IPS-18a (cell line): ENCODE measurements at regions not wholly inside any gene's neighbourhood (a gene's known extent, or its start where the extent isn't known, plus 50 kb on each side); places are given as distances from the start of the nearest gene placed in this dataset.

Experiments used
- H3K27ac ChIP-seq: one replicate; pipeline ENCODE4 v1.5.1; 2013; ENCODE audit warnings: low read length
- H3K27me3 ChIP-seq: one replicate; pipeline ENCODE4 v1.6.1; 2013; ENCODE audit warnings: mild to moderate bottlenecking, low read length; ENCODE audit not compliant: control insufficient read depth, insufficient read depth
- H3K36me3 ChIP-seq: one replicate; pipeline ENCODE4 v1.6.1; 2013; ENCODE audit warnings: low read depth, low read length; ENCODE audit not compliant: control insufficient read depth
- H3K4me1 ChIP-seq: one replicate; pipeline ENCODE4 v1.6.1; 2013; ENCODE audit warnings: low read depth, low read length; ENCODE audit not compliant: control insufficient read depth
- H3K4me3 ChIP-seq: one replicate; pipeline ENCODE4 v1.5.1; 2013; ENCODE audit warnings: low read length
- H3K9ac ChIP-seq: one replicate; pipeline ENCODE4 v1.6.1; 2013; ENCODE audit warnings: mild to moderate bottlenecking, low read length, moderate library complexity
- H3K9me3 ChIP-seq: one replicate; pipeline ENCODE4 v1.6.1; 2013; ENCODE audit warnings: low read depth, low read length; ENCODE audit not compliant: control insufficient read depth

GRCh38 chr10:128605180-128605579 lies 479.0 kb upstream of the MKI67 start:
- H3K9ac ChIP-seq: no peak overlapping the region

DNA sequence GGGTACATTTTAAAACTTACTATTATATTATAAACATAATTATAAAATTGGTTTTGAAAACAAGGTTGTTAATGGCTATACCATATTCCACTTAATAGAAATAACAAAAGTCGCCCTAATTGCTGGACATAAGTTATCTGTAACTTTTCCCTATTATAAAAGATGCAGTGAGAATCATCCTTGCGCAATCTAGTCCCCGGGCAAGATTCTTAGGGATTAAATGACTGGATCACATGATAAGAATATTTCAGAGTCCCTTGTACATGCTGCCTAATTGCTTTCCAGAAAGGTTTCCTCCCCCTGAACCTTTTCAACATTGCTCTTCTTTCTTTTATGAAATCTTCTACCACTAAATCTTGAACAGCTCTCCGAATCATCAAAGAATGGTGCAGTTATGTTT lies 479.8 kb upstream of the MKI67 start:
- no peaks in the 10 kb centered on the region for H3K27me3 ChIP-seq
- no peak overlapping the region for H3K27ac ChIP-seq
- H3K4me3 ChIP-seq: no peak overlapping the region
- H3K36me3 ChIP-seq: no peaks in the 10 kb centered on the region
- no peak overlapping the region for H3K9ac ChIP-seq
- H3K9me3 ChIP-seq: no peaks in the 10 kb centered on the region
- H3K4me1 ChIP-seq: no peaks in the 10 kb centered on the region

More at GRCh38 chr10:128605180-128605579, 479.0 kb upstream of the MKI67 start:
- no peaks in the 10 kb centered on the region for H3K4me1 ChIP-seq
- no peaks in the 10 kb centered on the region for H3K9me3 ChIP-seq
- H3K36me3 ChIP-seq: no peaks in the 10 kb centered on the region
- H3K4me3 ChIP-seq: no peak overlapping the region
- H3K27ac ChIP-seq: no peak overlapping the region
- H3K27me3 ChIP-seq: no peaks in the 10 kb centered on the region

- H3K9me3 ChIP-seq: no peaks in the 10 kb centered on the region
- H3K27me3 ChIP-seq: no peaks in the 10 kb centered on the region
- H3K4me3 ChIP-seq: no peak overlapping the region
- H3K9ac ChIP-seq: no peak overlapping the region
- H3K4me1 ChIP-seq: no peaks in the 10 kb centered on the region
- H3K27ac ChIP-seq: no peak overlapping the region
- H3K36me3 ChIP-seq: no peaks in the 10 kb centered on the region
Observed at GRCh38 chr10:128608791-128609190, 482.6 kb upstream of the MKI67 start.

DNA sequence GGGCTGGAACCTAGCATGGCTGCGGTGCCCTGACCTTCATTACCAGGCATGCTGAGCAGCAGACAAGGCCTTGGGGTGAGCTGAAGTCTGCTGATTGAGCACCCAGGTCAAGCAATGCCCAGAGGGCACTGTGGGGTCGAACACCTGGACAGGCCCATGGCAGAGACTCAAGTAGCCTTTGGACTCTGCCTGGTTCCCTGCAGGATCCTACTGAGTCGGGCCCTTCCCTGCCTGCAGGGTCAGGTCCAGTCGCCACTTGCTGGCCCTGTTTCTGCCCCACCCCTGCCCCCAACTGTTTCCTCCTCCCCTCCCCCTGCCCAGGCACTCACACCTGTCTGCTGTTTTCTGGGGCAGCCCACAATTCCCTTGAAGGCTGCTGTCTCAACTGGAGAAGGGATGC lies 483.2 kb upstream of the MKI67 start:
- Histone ChIP-seq H3K4me3 (no peak overlapping the region), H3K9ac (no peak overlapping the region), H3K36me3 (no peaks in the 10 kb centered on the region), H3K4me1 (no peaks in the 10 kb centered on the region), H3K27me3 (no peaks in the 10 kb centered on the region), H3K27ac (no peak overlapping the region), H3K9me3 (no peaks in the 10 kb centered on the region)

GRCh38 chr10:128610113-128610512 lies 483.9 kb upstream of the MKI67 start:
- H3K4me3 ChIP-seq: no peak overlapping the region
- no peaks in the 10 kb centered on the region for H3K9me3 ChIP-seq
- no peaks in the 10 kb centered on the region for H3K36me3 ChIP-seq
- H3K27me3 ChIP-seq: no peaks in the 10 kb centered on the region
- H3K27ac ChIP-seq: no peak overlapping the region
- H3K9ac ChIP-seq: no peak overlapping the region
- H3K4me1 ChIP-seq: no peaks in the 10 kb centered on the region

- H3K9me3 ChIP-seq: no peaks in the 10 kb centered on the region
- H3K9ac ChIP-seq: no peak overlapping the region
- H3K4me1 ChIP-seq: no peaks in the 10 kb centered on the region
- no peaks in the 10 kb centered on the region for H3K27me3 ChIP-seq
- H3K27ac ChIP-seq: no peak overlapping the region
- H3K36me3 ChIP-seq: no peaks in the 10 kb centered on the region
- H3K4me3 ChIP-seq: no peak overlapping the region
Observed at GRCh38 chr10:128612195-128612594, 486.0 kb upstream of the MKI67 start.

DNA sequence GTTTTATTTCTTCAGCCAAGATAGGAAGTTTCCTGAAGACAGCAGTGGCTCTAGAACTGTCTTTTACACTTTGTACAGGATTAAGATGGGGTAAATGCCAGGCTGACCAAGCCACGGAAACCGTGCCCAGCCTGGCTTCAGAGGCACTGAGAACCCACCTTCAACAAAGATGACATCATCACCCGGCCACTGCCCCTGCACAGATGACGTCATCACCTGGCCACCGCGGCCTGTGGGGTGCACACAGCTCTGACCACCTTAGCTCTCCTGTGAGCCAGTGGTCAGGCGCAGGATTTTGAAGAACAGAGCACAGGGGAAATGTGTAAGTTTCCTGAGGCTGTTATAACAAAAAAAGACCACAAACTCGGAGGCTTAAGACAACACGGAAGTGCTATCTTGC lies 486.4 kb upstream of the MKI67 start:
- Histone ChIP-seq H3K4me3 (no peak overlapping the region), H3K9me3 (no peaks in the 10 kb centered on the region), H3K4me1 (no peaks in the 10 kb centered on the region), H3K27me3 (no peaks in the 10 kb centered on the region), H3K36me3 (no peaks in the 10 kb centered on the region), H3K27ac (no peak overlapping the region), H3K9ac (no peak overlapping the region)

GRCh38 chr10:128614016-128614605 lies 487.9 kb upstream of the MKI67 start:
- Histone ChIP-seq H3K9ac (no peak overlapping the region), H3K4me1 (no peaks in the 10 kb centered on the region), H3K4me3 (no peak overlapping the region), H3K36me3 (no peaks in the 10 kb centered on the region), H3K27ac (no peak overlapping the region), H3K27me3 (no peaks in the 10 kb centered on the region), H3K9me3 (no peaks in the 10 kb centered on the region)

- H3K4me3 ChIP-seq: no peak overlapping the region
Observed at GRCh38 chr10:128614802-128615553, 488.8 kb upstream of the MKI67 start.

DNA sequence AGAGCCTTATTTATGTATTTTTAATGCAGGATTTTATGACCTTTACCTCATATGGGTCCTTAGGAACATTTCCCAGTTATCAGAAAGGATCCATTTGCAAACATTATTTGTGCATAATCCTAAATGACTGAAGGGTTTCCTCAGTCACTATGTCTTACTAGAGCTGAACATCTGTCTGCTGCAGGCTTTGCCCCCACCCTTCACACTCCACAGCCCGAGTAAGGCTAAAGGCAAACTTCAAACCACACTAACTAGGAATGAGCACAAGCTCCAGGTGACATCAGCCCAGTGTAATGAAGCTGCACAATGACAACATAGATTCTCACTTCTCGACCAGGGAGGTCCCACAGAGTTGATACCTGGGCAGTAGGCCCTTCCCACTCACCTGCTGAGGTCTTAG lies 491.3 kb upstream of the MKI67 start:
- H3K4me1 ChIP-seq: no peaks in the 10 kb centered on the region
- H3K27me3 ChIP-seq: no peaks in the 10 kb centered on the region
- H3K9me3 ChIP-seq: no peaks in the 10 kb centered on the region
- H3K9ac ChIP-seq: no peak overlapping the region
- H3K27ac ChIP-seq: no peak overlapping the region
- H3K4me3 ChIP-seq: no peak overlapping the region
- H3K36me3 ChIP-seq: no peaks in the 10 kb centered on the region

More at GRCh38 chr10:128614802-128615553, 488.8 kb upstream of the MKI67 start:
- H3K4me1 ChIP-seq: no peaks in the 10 kb centered on the region
- no peaks in the 10 kb centered on the region for H3K36me3 ChIP-seq
- H3K9me3 ChIP-seq: no peaks in the 10 kb centered on the region
- no peak overlapping the region for H3K27ac ChIP-seq
- H3K27me3 ChIP-seq: no peaks in the 10 kb centered on the region
- no peak overlapping the region for H3K9ac ChIP-seq

DNA sequence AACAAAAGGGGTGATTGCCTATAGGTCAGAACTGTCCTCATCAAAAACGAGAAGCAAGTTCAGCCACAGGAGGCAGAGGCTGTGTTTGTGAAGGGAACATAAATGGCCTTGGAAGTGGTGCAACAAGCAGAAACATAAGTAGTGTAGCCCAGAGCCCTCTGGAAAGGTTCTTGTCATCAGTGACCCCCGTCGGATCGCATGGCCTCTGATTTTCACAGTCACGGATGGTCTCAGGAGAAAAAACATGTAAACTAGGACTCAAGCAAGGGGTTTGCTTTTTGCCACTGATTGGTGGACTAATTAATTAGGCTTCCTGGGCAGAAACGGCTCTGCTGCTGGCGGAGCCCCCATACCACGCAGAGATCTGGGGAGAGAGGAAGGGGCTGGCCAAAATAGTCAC lies 496.5 kb upstream of the MKI67 start:
- Histone ChIP-seq H3K4me3 (no peak overlapping the region), H3K27me3 (no peaks in the 10 kb centered on the region), H3K27ac (no peak overlapping the region), H3K4me1 (peaks cover 15% of the 10 kb centered on the region), H3K9ac (no peak overlapping the region), H3K9me3 (no peaks in the 10 kb centered on the region), H3K36me3 (no peaks in the 10 kb centered on the region)

DNA sequence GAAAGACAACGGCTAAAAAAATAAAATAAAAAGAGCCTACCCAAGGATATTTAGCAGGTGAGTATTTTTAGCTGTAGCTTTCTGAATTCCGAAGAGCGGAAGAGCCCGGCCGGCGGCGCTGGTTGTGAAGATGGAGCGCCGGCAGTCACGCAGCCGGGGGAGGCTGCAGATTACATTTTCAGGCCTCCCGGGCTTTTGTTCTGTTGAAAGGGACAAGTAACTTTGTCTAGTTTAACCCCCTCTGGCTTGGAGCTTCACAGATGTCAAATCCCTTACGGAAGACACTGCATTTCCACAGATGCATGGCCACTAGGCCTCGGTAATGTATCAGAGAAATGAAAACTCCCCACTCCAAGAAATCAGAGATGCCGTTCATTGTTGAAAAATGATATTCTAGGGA lies 497.6 kb upstream of the MKI67 start:
- peaks cover 21% of the 10 kb centered on the region for H3K4me1 ChIP-seq
- no peak overlapping the region for H3K4me3 ChIP-seq
- no peak overlapping the region for H3K9ac ChIP-seq
- no peak overlapping the region for H3K27ac ChIP-seq
- no peaks in the 10 kb centered on the region for H3K27me3 ChIP-seq
- no peaks in the 10 kb centered on the region for H3K9me3 ChIP-seq
- H3K36me3 ChIP-seq: no peaks in the 10 kb centered on the region
